Peyer's patch (tissue), 4 donors: ENCODE measurements at regions not wholly inside any gene's neighbourhood (a gene's known extent, or its start where the extent isn't known, plus 50 kb on each side); places are given as distances from the start of the nearest gene placed in this dataset.

ENCODE experiments used
- POLR2A ChIP-seq, 2 donors: fragments of 450-650 bp; IDR thresholded peaks; one replicate each; pipeline ENCODE4 v1.5.1; 2017; ENCODE audit warnings: antibody characterized with exemption in 2 of 2, mild to moderate bottlenecking in 2 of 2, moderate library complexity in 2 of 2
- TF ChIP-seq, protein P1 (sequence below), 6 experiments: fragments of 450-650 bp in 4 of 6; fragments of 200-600 bp in 2 of 6; sonication (generic) in 1 of 6; IDR thresholded peaks; one replicate each; pipeline ENCODE4 v1.5.1; 2017 to 2019; ENCODE audit warnings: antibody characterized with exemption in 6 of 6, mild to moderate bottlenecking in 3 of 6, moderate library complexity in 1 of 6

DNA sequence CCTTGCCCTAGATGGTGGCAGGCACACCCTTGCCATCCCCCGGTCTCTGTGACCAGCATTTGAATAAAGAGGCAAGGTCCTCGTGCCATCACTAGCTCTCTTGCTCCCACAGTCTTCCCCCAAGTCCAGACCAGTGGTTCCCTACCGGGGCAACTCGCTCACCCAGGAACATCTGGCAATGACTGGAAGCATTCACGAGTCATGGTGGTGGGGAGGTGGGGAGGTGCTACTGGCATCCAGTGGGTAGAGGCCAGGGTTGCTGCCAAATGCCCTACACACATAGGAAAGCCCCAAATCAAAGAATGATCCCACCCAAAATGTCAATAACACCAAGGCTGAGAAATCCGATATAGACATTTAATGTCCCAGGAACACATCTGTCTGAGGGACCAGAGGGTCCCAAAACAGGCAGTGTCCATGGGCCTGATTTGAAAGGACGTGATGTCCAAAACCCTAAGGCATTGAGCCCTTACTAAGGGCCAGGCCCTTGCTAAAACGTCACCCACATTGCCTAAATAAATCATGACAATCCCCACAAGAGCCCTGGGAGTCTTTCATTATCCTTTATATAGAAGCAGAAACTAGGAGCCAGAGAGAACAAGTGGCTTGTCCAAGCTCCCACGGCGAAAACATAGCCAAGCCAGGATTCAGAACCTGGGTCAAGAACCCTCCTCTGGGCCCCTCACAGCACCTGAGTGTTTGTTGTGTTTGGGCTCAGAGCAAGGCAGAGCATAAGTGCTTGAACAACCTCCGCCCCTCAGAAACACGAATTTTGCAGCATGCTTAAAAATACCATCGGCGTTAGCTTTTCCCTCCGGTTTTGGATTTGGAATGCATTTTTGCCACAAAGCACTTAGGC lies 119.3 kb upstream of the WWC1 start:
- TF ChIP-seq POLR2A (IDR thresholded peaks at IDR 0.05): no peak
- TF ChIP-seq, protein P1, sequence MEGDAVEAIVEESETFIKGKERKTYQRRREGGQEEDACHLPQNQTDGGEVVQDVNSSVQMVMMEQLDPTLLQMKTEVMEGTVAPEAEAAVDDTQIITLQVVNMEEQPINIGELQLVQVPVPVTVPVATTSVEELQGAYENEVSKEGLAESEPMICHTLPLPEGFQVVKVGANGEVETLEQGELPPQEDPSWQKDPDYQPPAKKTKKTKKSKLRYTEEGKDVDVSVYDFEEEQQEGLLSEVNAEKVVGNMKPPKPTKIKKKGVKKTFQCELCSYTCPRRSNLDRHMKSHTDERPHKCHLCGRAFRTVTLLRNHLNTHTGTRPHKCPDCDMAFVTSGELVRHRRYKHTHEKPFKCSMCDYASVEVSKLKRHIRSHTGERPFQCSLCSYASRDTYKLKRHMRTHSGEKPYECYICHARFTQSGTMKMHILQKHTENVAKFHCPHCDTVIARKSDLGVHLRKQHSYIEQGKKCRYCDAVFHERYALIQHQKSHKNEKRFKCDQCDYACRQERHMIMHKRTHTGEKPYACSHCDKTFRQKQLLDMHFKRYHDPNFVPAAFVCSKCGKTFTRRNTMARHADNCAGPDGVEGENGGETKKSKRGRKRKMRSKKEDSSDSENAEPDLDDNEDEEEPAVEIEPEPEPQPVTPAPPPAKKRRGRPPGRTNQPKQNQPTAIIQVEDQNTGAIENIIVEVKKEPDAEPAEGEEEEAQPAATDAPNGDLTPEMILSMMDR (IDR thresholded peaks at IDR 0.05): no peak
